ENCODE measurements at regions not wholly inside any gene's neighbourhood (a gene's known extent, or its start where the extent isn't known, plus 50 kb on each side); places are given as distances from the start of the nearest gene placed in this dataset.

DNA sequence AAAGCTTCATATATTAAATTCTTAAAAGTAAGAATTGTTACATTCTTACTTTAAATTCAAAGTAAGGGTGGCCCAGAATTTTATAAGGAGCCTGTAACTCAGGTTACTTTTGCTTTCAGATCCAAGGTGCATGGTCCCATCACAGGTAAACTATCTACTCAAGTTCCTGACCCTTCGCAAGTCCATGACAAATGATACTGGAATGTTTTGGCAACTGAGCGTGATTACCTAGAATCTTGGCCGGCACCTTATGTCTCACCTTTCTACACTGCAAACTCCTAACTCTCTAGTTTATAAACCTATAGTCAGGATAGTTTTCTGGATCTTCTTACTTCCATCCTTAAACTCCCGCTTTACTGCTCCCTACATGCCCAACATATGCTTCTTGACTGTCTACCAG, 67.9 kb upstream of the HMGN3 start:
- no peak for DNase-seq (ENCODE audit: low read depth)

DNA sequence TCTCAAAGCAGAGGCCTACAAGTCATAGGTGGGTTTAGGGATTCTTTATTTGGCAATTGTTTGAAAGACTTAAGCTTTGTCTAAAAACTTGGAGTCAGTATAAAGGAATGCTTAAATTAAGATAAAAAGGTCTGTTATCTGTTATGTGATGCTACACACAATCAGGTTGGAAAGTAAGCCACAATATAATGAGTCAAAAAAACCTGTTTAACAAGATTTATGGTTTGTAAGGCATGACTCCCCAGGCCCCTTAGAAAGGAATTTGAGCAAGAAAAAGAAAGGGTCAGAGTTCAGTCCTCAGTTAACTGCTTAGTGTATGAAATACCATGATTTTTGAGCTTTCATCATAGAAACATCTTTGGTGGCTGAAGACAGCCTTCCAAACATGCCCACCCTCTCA, 66.8 kb upstream of the HMGN3 start:
- DNase-seq (ENCODE audit: low read depth): no peak

DNA sequence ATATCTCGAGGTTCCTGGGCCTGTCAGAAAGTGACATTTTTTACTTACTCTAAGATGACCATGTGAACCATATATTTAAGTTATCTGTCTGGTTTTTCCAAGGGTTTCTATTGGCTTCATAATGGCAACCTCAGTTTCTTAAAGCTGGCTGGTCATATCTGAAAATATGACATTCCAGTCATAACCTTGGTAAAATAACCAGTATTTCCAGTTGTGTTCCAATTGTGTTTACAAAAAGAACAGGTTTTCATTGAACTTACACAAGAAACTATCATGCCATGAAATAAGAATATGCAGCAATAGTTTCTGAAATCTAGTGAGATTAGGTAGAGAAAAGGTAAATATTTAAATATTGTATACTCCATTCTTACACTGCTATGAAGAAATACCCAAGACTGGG, 61.7 kb upstream of the HMGN3 start:
- DNase-seq (ENCODE audit: low read depth): no peak
